ENCODE measurements at regions not wholly inside any gene's neighbourhood (a gene's known extent, or its start where the extent isn't known, plus 50 kb on each side); places are given as distances from the start of the nearest gene placed in this dataset.

- TF ChIP-seq POLR2AphosphoS5 (IDR thresholded peaks at IDR 0.05; ENCODE audit: low read depth, low read length) = no peak
- no peak for TF ChIP-seq POLR2A (IDR thresholded peaks at IDR 0.05; ENCODE audit: low read depth, low read length)
- no peak for TF ChIP-seq TAF1 (IDR thresholded peaks at IDR 0.05; ENCODE audit: borderline replicate concordance, low read depth, low read length)
These were observed 148.8 kb upstream of the SLC6A11 start for GRCh38 chr3:10667269-10667668.

Measured in GM12892 (cell line).